GM12874 (cell line): ENCODE measurements at regions not wholly inside any gene's neighbourhood (a gene's known extent, or its start where the extent isn't known, plus 50 kb on each side); places are given as distances from the start of the nearest gene placed in this dataset.

ENCODE experiments used
- CTCF ChIP-seq: IDR thresholded peaks from 2 replicates; pipeline ENCODE4 v1.5.1; 2011; ENCODE audit warnings: low read depth, mild to moderate bottlenecking, control low read depth, low read length, moderate library complexity; ENCODE audit not compliant: insufficient read depth

- no peak for TF ChIP-seq CTCF
Observed at GRCh38 chr1:55311979-55312378, 96.8 kb upstream of the USP24 start.

GRCh38 chr1:55311057-55311641, 96.0 kb upstream of the USP24 start:
- TF ChIP-seq CTCF, result no peak

- TF ChIP-seq CTCF, result no peak
Observed at GRCh38 chr1:55310505-55310971, 95.4 kb upstream of the USP24 start.

- no peak for TF ChIP-seq CTCF
Observed at GRCh38 chr1:55309786-55310504, 94.8 kb upstream of the USP24 start.

GRCh38 chr1:55309053-55309452, 93.9 kb upstream of the USP24 start:
- TF ChIP-seq CTCF, result no peak

GRCh38 chr1:55305735-55306134, 90.6 kb upstream of the USP24 start:
- no peak for TF ChIP-seq CTCF

- TF ChIP-seq CTCF, result no peak
Observed at GRCh38 chr1:55304229-55304740, 89.1 kb upstream of the USP24 start.
